Hepatocyte (in vitro differentiated cells): ENCODE measurements at regions not wholly inside any gene's neighbourhood (a gene's known extent, or its start where the extent isn't known, plus 50 kb on each side); places are given as distances from the start of the nearest gene placed in this dataset.
"Not testable (repeated sequence)": the region's sequence is repeated elsewhere in the genome, so short reads cannot be mapped to it uniquely, and the experiment has no call there.

Experiments used
- DNase-seq: peaks from one replicate; pipeline ENCODE4 v3.0.0-alpha.2; 2016; ENCODE audit warnings: low spot score
- H2AFZ ChIP-seq: fragments of 200-600 bp; sonication (generic); 2 replicates; pipeline ENCODE4 v1.6.0; 2016; ENCODE audit warnings: antibody characterized with exemption, mild to moderate bottlenecking
- H3K27ac ChIP-seq: fragments of 200-600 bp; sonication (generic); 2 replicates; pipeline ENCODE4 v1.5.1; 2016; ENCODE audit warnings: mild to moderate bottlenecking
- H3K27me3 ChIP-seq: fragments of 200-600 bp; sonication (generic); 2 replicates; pipeline ENCODE4 v1.6.1; 2016
- H3K36me3 ChIP-seq: fragments of 200-600 bp; sonication (generic); replicated peaks from 2 replicates; pipeline ENCODE4 v1.5.1; 2016; ENCODE audit warnings: low read depth; ENCODE audit not compliant: insufficient read depth
- H3K4me1 ChIP-seq: fragments of 200-600 bp; sonication (generic); 2 replicates; pipeline ENCODE4 v1.5.1; 2016; ENCODE audit warnings: mild to moderate bottlenecking, moderate library complexity; ENCODE audit not compliant: insufficient read depth
- H3K4me2 ChIP-seq: fragments of 200-600 bp; sonication (generic); 2 replicates; pipeline ENCODE4 v1.6.0; 2016
- H3K4me3 ChIP-seq: fragments of 200-600 bp; sonication (generic); 2 replicates; pipeline ENCODE4 v1.5.1; 2016; ENCODE audit warnings: mild to moderate bottlenecking
- H3K79me2 ChIP-seq: fragments of 200-600 bp; sonication (generic); 2 replicates; pipeline ENCODE4 v1.6.0; 2017; ENCODE audit warnings: mild to moderate bottlenecking
- H3K9me2 ChIP-seq: fragments of 200-600 bp; sonication (generic); replicated peaks from 2 replicates; pipeline ENCODE4 v1.6.0; 2017; ENCODE audit warnings: mild to moderate bottlenecking; ENCODE audit not compliant: insufficient read depth
- H3K9me3 ChIP-seq: fragments of 200-600 bp; sonication (generic); 2 replicates; pipeline ENCODE4 v1.5.1; 2016; ENCODE audit warnings: low read depth, mild to moderate bottlenecking
- H4K20me1 ChIP-seq: fragments of 200-600 bp; sonication (generic); 2 replicates; pipeline ENCODE4 v1.6.0; 2016; ENCODE audit warnings: mild to moderate bottlenecking; ENCODE audit not compliant: insufficient read depth, poor library complexity, severe bottlenecking
- EZH2 ChIP-seq: fragments of 200-600 bp; sonication (generic); IDR thresholded peaks from 2 replicates; pipeline ENCODE4 v1.6.1; 2016; ENCODE audit warnings: antibody characterized with exemption, mild to moderate bottlenecking, borderline replicate concordance
- EZH2phosphoT487 ChIP-seq: fragments of 200-600 bp; sonication (generic); IDR thresholded peaks from one replicate; pipeline ENCODE4 v1.6.1; 2018; ENCODE audit warnings: antibody characterized with exemption, mild to moderate bottlenecking, low read depth, moderate library complexity; ENCODE audit not compliant: unreplicated experiment, severe bottlenecking
- WGBS: methylation state at CpG from one replicate; pipeline ENCODE4 v1.1.6; 2016; ENCODE audit warnings: low lambda C conversion rate; ENCODE audit errors: missing lambda C conversion rate; 5-methylcytosine and 5-hydroxymethylcytosine counted together
- TF ChIP-seq, protein P1 (sequence below): fragments of 200-600 bp; sonication (generic); IDR thresholded peaks from 2 replicates; pipeline ENCODE4 v1.5.1; 2016; ENCODE audit warnings: antibody characterized with exemption, mild to moderate bottlenecking; ENCODE audit not compliant: poor library complexity

DNA sequence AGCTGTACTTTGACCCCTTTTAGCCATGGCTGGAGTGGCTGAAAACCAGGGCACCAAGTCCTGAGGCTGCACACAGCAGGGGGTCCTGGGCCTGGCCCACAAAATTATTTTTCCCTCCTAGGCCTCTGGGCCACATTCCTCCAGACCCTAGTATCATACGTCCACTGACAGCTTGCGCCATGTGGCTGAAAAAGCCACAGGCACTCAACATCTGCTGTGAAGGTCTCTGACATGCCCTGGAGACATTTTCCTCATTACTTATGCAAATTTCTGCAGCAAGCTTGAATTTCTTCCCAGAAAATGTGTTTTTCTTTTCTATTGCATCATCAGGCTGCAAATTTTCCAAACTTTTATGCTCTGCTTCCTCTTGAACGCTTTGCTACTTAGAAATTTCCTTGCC is 239.0 kb downstream of the SQOR start:
- Histone ChIP-seq H3K27me3 (no peaks in the 10 kb centered on the region), H4K20me1 (no peaks in the 10 kb centered on the region), H3K27ac (no peak overlapping the region), H3K9me2 (no peaks in the 10 kb centered on the region), H3K4me3 (no peak overlapping the region), H3K9me3 (no peaks in the 10 kb centered on the region), H3K4me2 (no peak overlapping the region), H3K36me3 (no peaks in the 10 kb centered on the region), H3K4me1 (no peaks in the 10 kb centered on the region), H2AFZ (no peak overlapping the region), H3K79me2 (no peaks in the 10 kb centered on the region)
- DNase-seq: no peak
- TF ChIP-seq EZH2 (no peak), EZH2phosphoT487 (no peak)
- TF ChIP-seq, protein P1, sequence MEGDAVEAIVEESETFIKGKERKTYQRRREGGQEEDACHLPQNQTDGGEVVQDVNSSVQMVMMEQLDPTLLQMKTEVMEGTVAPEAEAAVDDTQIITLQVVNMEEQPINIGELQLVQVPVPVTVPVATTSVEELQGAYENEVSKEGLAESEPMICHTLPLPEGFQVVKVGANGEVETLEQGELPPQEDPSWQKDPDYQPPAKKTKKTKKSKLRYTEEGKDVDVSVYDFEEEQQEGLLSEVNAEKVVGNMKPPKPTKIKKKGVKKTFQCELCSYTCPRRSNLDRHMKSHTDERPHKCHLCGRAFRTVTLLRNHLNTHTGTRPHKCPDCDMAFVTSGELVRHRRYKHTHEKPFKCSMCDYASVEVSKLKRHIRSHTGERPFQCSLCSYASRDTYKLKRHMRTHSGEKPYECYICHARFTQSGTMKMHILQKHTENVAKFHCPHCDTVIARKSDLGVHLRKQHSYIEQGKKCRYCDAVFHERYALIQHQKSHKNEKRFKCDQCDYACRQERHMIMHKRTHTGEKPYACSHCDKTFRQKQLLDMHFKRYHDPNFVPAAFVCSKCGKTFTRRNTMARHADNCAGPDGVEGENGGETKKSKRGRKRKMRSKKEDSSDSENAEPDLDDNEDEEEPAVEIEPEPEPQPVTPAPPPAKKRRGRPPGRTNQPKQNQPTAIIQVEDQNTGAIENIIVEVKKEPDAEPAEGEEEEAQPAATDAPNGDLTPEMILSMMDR: no peak
- WGBS: 93% methylated on average over 3 of the region's 3 CpGs

DNA sequence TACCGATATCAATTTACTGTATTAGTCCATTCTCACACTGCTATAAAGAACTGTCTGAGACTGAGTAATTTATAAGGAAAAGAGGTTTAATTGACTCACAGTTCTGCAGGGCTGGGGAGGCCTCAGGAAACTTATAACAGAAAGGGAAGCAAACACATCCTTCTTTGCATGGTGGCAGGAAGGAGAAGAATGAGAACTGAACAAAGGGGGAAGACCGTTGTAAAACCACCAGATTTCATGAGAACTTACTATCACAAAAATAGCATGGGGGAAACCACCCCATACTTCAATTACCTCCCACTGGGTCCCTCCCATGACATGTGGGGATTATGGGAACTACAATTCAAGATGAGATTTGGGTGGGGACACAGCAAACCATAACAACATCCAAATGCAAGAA is 239.7 kb downstream of the SQOR start:
- H3K4me1 ChIP-seq, DNase-seq, H3K79me2 ChIP-seq, H3K9me2 ChIP-seq, H2AFZ ChIP-seq, H3K9me3 ChIP-seq, H3K27me3 ChIP-seq, H3K4me3 ChIP-seq, H3K4me2 ChIP-seq, H3K36me3 ChIP-seq, H4K20me1 ChIP-seq, H3K27ac ChIP-seq: not testable (repeated sequence)
- 98% methylated on average over 2 of the region's 2 CpGs for WGBS

DNA sequence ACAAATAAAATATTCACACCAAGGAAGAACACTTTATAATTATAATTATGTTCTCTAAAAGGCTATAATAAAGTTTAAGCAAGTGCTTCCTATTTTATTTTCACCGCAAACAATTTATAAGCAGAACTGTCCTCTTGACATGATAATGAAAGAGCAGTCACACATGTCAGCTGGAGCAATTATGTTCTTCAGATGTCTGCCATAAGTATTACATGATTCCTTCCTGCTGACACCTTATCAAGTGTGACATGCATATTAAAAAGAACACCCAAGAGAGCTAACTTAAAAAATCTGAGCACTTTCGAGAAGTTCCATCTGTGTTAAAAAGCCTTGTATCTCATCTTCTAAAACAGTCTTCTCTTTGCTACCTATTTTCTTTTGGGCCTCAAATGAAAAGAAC is 249.5 kb downstream of the SQOR start:
- H3K27ac ChIP-seq: no peak overlapping the region
- no peak overlapping the region for H3K4me2 ChIP-seq
- DNase-seq: no peak
- no peaks in the 10 kb centered on the region for H3K4me1 ChIP-seq
- H3K4me3 ChIP-seq: no peak overlapping the region
- no peaks in the 10 kb centered on the region for H3K36me3 ChIP-seq
- 96% methylated on average over 2 of the region's 2 CpGs for WGBS
- TF ChIP-seq, protein P1: no peak
- no peak for TF ChIP-seq EZH2
- TF ChIP-seq EZH2phosphoT487: no peak
- no peaks in the 10 kb centered on the region for H4K20me1 ChIP-seq
- no peak overlapping the region for H2AFZ ChIP-seq
- no peaks in the 10 kb centered on the region for H3K9me2 ChIP-seq
- no peaks in the 10 kb centered on the region for H3K9me3 ChIP-seq
- no peaks in the 10 kb centered on the region for H3K27me3 ChIP-seq
- no peaks in the 10 kb centered on the region for H3K79me2 ChIP-seq

DNA sequence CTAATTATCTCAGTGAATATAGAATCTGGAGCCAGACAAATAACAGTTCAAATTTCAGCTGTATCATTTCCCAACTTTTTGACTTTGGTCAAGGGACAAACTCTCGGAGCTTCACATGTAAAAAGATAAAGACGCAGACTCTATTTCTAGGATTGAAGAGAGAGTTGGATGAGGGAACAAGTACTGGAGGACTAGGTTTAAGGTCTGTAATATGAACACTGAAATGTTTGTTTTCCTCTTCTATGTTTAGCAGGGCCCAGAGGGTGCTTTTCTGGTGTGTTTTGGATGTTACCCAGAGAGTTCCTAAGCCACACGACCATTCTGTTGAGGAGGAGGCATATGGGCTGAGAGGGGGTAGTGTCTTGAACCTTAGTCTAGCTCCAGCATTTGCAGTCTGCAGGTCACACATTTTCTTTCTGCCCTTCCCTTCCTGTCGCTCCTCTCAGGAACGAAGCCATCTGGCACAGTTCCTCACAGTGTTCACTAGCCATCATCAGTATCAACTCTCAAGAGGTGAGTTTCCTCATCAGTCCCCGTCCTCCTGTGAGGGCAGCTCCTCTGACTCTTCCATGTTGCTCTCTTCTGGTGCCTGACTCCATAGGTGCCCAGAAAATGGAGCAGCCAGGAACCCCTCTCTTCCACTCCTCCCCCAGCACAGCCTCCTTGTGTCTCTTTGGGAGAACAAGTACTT is 250.1 kb downstream of the SQOR start:
- Histone ChIP-seq H3K79me2 (no peaks in the 10 kb centered on the region), H3K9me2 (no peaks in the 10 kb centered on the region), H3K36me3 (no peaks in the 10 kb centered on the region), H3K4me1 (no peaks in the 10 kb centered on the region), H3K27me3 (no peaks in the 10 kb centered on the region), H3K27ac (no peak overlapping the region), H4K20me1 (no peaks in the 10 kb centered on the region), H3K9me3 (no peaks in the 10 kb centered on the region), H2AFZ (no peak overlapping the region), H3K4me3 (no peak overlapping the region), H3K4me2 (no peak overlapping the region)
- WGBS: 94% methylated on average over 6 of the region's 6 CpGs
- TF ChIP-seq EZH2phosphoT487 (no peak), EZH2 (no peak)
- TF ChIP-seq, protein P1: no peak
- no peak for DNase-seq
